ENCODE measurements at regions not wholly inside any gene's neighbourhood (a gene's known extent, or its start where the extent isn't known, plus 50 kb on each side); places are given as distances from the start of the nearest gene placed in this dataset.
"Not testable (repeated sequence)": the region's sequence is repeated elsewhere in the genome, so short reads cannot be mapped to it uniquely, and the experiment has no call there.

DNA sequence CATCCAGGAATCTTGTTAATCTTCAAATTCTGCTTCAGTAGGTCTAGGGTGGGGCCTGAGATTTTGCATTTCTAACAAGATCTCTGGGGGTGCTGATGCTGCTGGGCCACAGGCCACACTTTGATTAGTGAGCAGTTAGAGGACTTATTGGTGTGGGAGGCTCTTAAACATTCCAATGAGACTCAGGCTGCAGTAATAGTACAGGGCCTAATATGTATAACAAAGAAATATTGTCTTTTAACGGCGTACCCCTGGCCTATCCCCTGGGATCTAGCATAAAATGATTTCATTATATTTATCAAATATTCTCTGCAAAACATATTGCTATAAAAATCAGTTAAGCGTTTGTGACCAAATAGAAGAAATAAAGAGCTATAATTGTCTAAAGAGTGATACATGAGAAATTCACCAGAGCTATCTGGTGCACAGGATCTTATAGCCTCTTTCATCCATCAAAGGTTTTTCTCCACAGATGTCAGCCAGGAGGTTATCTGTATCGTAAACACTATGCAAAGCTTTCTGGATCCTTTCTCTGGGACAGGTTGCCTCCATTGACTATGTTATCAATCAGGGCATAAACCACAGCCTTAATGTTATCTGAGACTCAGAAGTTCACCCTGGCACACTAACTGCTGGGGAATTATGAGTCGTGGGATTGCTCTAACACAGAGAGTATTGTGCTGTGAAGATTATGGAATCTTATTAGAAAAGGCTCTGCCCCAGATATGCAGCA, 488.5 kb upstream of the MAP3K7 start:
- no peak for DNase-seq (ENCODE audit: low read depth in 3 of 3)

DNA sequence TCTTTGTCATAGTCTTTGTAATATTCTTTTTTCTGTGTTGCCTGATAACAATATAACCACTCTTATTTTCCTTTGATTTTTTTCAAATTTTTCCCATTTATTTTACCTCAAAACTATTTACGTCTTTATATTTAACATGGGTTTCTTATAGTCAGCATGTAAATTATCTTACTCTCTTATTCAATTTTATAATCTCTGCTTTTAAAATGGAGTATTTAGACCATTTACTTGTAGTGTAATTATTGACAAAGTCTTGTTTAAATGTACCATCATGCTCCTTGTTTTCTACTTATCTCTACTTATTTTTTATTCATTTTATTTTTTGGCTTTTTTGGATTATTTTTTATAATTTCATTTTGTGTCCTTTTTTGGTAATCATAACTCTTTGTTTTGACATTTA, 476.5 kb upstream of the MAP3K7 start:
- no peak for DNase-seq (ENCODE audit: low read depth in 3 of 3)

DNA sequence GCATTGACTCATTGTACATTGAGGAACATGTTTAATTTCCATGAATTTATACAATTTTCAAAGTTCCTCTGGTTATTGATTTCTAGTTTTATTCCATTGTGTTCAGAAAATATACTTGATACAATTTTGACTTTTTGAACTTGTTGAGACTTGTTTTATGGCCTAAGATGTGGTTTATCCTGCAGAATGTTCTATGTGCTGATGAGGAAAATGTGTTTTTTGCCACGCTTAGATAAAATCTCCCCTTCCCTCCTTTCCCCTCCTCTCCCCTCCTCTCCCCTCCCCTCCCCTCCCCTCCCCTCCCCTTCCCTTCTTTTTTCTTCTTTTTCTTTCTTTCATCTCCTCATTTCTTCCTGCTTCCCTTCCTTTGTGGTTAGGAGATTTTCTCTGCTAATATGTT, 470.8 kb upstream of the MAP3K7 start:
- no peak for DNase-seq (ENCODE audit: low read depth in 3 of 3)

DNA sequence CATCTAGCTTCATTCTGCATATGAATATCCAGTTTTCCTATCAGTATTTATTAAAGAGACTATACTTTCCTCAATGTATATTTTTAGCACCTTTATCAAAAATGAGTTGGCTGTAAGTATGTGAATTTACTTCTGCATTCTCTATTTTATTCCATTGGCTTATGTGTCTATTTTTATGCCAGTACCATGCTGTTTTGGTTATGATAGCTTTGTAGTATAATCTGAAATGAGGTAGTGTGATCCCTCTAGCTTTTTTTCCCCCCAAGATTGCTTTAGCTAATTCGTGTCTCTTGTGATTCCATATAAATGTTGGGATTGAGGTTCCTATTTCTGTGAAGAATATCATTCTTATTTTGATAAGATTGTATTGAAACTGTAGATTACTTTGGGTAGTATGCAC, 469.1 kb upstream of the MAP3K7 start:
- no peak for DNase-seq (ENCODE audit: low read depth in 3 of 3)

DNA sequence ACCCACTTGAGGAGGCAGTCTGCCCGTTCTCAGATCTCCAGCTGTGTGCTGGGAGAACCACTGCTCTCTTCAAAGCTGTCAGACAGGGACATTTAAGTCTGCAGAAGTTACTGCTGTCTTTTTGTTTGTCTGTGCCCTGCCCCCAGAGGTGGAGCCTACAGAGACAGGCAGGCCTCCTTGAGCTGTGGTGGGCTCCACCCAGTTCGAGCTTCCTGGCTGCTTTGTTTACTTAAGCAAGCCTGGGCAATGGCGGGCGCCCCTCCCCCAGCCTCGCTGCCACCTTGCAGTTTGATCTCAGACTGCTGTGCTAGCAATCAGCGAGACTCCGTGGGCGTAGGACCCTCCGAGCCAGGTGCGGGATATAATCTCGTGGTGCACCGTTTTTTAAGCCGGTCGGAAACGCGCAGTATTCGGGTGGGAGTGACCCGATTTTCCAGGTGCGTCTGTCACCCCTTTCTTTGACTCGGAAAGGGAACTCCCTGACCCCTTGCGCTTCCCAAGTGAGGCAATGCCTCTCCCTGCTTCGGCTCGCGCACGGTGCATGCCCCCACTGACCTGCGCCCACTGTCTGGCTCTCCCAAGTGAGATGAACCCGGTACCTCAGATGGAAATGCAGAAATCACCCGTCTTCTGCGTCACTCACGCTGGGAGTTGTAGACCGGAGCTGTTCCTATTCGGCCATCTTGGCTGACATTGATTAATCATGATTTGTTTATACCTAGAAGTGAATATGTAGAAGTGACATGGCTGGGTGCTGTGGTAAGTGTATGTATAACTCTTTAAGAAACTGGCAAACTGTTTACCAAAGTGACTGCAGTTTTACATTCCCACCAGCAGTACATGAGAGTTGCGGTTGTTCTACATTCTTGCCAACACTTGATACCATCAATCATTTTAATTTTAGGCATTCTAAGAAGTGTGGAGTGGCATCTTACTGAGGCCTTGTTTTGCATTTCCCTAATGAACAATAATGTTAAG, 465.9 kb upstream of the MAP3K7 start:
- DNase-seq (ENCODE audit: low read depth in 3 of 3), result not testable (repeated sequence)

DNA sequence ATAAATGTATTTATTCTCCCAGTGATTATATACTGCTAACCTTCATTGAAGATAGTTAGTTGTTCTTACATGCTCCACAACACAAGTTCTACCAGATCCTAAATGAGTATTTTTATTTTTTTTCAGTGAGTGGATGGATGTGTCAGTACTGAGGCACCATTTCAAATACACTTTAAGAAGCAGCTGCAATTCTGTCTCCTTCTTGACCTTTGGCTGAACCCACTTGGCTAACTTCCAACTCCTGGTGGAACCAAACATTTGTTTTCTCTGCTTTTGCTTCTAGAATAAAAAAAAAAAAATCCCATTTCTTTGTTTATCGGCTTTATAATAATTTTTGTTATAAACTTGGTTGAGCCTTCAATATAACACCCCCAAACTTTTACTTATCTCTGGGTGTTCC, 458.3 kb upstream of the MAP3K7 start:
- DNase-seq (ENCODE audit: low read depth in 3 of 3), result no peak

DNA sequence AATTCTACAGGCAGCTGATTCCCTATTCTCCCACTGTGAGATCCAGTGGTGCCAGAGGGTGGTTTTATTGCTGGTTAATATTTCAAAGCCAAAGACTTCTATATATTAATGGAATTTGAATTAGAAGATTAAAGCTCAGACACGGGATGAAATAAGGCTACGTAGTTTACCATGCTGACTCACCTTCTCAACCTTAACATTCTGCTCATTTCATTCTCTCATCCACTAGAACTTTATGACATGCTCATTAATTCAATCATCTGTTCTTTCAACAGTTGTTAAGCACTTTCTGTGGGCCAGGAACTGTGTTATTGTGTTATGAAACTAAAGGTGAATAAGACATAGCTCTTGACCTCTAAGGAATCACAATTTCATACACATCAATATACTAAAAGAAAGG, 456.9 kb upstream of the MAP3K7 start:
- DNase-seq (ENCODE audit: low read depth in 3 of 3), result no peak

DNA sequence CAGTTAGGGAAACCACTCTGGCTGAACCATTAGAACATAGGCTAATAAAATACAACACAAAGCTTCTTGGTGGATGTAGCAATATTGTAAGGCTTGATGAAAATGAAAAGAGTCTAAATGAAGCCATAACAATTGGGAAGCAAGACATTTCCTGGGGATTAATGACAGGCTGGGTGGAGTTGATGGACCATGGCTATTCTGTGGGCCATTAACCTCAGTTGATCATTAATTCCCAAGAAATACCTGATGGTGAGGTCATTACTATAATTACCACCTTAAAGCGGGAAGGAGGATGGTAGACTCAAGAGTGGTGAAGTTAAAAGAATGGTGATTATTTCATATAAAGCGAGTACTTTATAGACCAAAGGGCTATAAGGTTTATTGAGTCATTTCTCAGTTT, 455.8 kb upstream of the MAP3K7 start:
- no peak for DNase-seq (ENCODE audit: low read depth in 3 of 3)

DNA sequence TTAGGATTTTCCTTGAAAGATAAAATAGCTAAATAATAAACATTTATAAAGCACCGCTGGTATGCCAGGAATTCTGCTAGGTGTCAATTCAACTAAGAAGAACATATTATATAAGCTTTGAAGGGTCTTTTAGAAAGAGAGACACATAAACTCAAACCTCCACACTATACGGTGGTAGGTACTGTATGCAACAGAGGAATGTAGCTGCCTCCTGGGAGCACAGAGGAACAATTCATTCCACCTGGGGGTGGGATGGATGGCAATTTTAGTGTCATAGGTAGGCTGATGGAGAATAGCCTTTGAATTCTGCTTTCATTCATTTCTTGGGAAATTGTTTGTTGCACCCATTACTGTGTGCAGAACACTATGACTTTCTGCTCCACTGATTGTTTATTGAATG, 447.1 kb upstream of the MAP3K7 start:
- DNase-seq (ENCODE audit: low read depth in 3 of 3), result no peak

DNA sequence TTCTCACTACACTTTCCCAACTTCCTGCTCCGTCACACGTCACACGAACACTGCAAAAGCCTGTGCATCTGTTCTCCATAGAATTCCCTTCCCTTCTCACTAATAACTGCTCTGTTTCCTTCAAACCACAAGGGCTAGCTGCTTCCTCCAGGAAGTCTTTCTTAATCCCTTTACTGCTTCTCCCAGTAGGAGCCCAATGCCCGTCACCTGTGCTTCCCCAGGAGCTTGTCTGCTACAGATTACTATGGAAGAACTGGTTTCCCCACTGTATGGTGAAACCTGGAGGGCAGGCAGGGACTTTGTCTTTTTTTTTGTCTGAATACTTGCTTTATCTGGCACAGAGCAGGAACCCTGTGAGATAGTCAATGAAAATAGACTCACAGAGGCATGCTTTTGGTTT, 444.7 kb upstream of the MAP3K7 start:
- no peak for DNase-seq (ENCODE audit: low read depth in 3 of 3)

DNA sequence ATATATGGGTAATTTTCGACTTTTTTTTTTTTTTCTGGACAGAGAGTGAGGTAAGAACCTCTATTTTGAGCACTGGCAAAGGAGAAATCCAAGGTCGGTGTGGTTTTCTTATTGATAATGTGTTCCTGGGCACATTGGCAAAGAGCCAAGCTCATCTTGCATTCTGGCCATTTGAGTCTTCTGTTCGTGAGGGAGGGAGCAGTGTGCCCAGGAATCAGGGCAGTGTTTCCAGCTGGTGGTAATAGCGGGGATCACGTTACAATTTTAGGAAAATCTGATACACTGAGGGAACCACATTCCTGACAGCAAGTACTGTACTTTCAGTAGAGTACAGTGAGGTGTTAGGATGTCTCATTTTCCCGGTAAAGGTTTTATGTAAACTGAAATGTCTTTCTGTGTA, 442.3 kb upstream of the MAP3K7 start:
- no peak for DNase-seq (ENCODE audit: low read depth in 3 of 3)

DNA sequence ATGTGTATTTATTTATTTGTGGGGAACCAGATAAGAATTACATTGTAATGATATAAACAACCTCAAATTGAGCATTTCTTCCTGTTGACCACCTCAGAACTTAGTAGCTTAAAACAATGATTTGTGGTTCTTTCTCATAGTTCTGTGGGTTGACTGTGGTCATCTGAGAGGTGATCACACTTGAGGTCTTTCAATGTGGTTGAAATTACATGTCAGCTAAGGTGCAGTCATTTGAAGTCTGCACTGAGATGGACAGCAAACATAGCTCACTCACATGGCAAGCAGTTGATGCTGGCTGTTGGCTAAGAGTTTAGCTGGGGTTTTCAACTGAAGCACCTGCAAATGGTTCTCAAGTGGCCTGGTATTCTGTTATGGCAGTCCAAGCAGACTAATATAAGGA, 436.7 kb upstream of the MAP3K7 start:
- DNase-seq (ENCODE audit: low read depth in 3 of 3), result no peak

DNA sequence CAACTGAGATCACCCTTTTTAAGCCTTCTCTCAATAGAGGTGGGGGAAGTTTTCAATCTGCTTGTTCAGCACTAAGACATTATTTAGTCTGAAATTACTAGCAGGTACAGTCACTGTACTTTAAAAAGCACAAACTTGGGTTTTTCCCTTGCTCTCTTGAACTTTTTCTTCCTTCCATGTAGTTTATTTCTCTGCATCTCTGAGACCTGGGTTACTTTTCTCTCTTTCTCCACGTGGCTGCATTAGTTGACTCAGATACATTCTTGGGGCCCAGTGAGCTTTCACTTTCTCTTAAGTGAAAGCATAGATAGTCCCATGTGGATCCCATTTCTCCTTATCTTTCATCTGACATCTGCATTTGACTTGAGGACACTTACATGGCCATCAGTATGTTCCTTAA, 433.9 kb upstream of the MAP3K7 start:
- no peak for DNase-seq (ENCODE audit: low read depth in 3 of 3)

DNA sequence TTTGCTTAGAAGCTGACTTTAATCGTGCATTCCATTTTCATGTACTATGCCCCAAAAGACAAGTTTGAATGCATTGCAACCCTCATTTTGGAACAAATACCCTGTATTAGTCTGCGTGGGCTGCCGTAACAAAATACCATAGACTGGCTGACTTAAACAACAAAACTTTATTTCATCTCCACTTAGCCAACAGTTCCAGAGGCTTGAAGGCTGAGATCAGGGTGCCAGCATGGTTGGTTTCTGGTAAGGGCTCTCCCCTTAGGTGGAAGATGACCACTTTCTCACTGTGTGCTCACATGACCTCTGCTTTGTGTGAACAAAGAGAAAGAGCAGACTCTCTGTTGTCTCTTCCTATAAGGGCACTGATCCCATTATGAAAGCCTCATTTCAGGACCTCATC, 431.7 kb upstream of the MAP3K7 start:
- DNase-seq (ENCODE audit: low read depth in 3 of 3), result no peak

DNA sequence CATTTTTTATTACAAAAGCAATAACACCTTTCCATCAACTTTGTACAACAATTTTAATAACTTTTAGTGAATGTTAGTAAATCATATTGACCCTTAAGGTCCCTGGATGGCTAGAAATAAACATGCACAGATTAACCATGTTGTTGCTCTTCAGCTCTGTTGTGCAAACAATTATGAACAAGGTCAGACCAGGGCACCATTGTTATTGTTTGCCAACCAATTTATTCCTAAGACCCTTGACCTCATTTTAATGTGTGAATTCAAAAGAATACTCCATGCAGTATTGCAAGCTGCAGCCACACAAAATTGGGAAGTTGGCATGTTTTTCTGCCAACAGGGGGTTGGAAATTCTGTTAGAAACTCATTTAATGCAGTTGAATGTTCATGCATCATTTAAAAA, 426.6 kb upstream of the MAP3K7 start:
- DNase-seq (ENCODE audit: low read depth in 3 of 3), result no peak

DNA sequence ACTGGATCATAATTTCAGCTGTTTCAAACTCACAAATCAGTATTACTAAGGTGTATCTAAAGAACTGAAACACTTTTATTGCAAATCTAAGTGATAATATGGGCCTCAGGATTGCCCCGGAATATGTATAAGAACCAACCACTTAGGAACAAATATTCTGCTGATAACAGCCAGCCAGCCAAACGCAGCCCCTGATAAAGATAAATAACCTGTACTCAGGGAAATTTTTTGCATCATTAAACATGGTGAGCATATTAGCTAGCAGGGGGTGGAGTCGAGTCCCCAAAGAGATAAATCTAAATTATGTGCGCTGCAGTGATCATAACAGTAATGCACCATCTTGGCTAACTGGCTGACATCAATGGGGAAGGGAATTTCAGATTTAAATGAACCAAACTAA, 410.2 kb upstream of the MAP3K7 start:
- no peak for DNase-seq (ENCODE audit: low read depth in 3 of 3)

DNA sequence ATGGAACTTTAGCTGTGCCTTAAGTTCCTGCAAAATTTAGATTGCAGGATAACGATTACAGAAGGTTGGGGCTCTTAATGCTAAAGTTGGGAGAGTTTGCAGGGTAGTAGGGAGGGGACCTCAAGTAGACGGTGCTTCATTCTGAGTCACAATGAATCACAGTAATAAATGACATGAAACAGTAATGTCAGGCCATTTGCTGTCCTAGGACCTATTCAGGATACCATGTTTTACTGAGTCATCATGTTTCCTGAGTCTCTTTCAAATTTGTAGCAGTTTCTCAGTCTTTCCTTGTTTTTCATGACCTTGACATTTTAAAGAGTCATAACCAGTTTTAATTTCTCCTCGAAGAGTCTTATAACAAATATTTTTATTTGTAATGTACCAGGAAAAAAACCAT, 406.9 kb upstream of the MAP3K7 start:
- DNase-seq (ENCODE audit: low read depth in 3 of 3), result no peak

DNA sequence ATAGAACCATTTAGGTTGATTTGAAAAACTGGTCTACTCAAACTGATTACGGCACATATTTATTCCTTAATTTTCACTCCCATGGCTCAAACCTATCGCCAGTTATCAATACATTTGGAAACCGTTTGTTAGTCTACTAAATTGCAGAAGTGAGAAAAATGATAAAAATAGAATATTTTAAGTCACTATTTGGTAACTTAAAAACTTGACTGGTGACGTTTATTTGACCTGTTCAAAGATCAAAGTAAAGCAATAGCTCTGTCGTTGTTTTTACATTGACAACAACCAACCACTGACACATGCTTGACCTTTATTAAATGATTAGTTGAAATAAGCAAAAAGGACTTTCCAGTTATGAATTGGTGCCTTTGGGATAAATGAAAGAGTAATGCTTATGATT, 402.9 kb upstream of the MAP3K7 start:
- no peak for DNase-seq (ENCODE audit: low read depth in 3 of 3)

DNA sequence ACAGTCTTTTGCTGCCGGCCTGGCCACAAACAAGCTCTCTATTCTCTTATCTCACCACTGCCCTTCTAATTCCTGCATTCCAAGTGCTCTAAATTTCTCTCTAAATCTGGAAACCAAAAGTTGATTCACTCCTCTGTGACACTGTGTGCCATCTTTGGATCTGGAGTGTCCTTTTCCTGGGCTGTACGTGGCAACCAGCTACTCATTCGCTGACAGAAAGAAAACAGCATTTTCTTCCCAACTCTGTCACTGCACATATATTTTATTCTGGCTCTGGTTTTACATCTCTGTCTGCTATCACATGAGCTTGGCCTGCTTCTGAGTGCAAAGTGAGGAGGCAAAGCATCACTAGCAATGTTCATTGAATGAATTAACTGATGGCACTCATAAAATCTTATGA, 397.2 kb upstream of the MAP3K7 start:
- no peak for DNase-seq (ENCODE audit: low read depth in 3 of 3)

DNA sequence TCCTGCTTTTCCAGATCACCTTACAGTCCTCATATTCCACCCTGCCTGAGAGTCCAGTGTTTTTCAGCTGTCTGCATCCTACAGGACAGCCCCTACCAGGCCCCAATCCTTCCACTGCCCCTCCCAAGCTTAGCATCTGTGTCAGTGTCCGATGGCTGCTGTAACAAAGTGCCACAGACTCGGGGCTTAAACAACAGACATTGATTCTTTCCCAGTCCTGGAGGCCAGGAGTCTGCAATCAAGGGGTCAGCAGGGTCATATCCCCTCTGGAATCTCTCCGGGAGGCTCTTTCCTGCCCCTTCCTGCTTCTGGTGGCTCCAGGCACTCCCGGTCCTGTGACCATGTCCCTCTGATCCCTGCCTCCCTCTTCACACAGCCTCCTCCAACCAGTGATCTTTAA, 396.6 kb upstream of the MAP3K7 start:
- no peak for DNase-seq (ENCODE audit: low read depth in 3 of 3)

DNA sequence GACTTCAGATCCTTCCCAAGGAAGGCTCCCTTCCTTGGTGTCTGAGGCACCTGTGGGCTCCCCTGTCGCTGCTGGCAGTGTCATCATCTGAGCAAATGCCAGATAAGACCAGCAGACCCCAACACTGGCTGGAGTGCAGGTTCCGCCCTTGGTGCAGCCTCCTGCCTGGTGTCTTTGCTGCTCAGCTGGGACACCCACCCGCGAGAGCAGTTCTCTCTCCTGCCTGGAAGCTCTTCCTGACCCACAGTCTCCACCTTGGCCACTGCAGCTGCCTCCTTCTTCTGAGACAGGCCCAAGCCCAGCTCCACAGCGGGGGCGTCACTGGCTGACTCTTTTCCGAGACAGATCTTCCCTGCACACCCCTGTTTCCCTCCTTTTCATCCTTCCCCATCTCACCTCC, 395.7 kb upstream of the MAP3K7 start:
- no peak for DNase-seq (ENCODE audit: low read depth in 3 of 3)

DNA sequence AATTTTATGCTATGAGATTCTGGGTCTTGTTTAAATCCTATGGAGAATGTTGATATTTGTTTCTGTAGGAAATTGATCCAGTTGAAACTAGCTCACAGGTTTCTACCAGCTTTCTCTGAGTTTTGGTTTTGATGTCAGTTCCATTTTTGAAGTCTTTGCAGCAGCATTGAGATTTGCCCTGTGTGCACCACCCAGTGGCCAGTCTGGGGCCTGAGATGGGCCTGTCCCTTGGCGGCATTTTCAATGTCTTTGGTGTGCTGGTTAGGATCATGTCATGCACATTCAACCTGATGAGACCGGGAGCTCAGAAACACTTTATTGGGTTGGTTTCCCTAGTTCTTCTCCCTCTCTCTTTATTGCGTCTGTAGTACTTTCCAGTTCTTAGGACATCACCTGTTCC, 395.2 kb upstream of the MAP3K7 start:
- DNase-seq (ENCODE audit: low read depth in 3 of 3), result no peak

DNA sequence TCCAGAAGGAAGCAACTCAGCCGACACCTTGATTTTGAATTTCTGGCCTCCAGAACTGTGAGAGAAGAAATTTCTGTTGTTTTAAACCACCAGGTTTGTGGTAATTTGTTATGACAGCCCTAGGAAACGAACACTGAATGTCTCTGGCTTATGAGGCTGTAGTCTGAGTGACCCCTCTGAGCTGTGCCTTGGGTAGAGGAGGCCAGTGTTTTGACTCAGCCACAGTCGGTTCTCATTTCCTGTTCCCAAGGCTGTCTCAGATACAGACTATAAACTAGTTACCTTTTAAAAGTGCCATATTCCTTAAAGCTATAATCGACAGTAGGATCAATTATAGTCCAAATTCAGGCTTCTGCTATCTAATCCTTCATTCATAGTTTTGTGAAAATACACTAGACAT, 391.2 kb upstream of the MAP3K7 start:
- DNase-seq (ENCODE audit: low read depth in 3 of 3), result no peak
